Neural cell (in vitro differentiated cells): ENCODE measurements at regions not wholly inside any gene's neighbourhood (a gene's known extent, or its start where the extent isn't known, plus 50 kb on each side); places are given as distances from the start of the nearest gene placed in this dataset.

Experiments used
- EP300 ChIP-seq: fragments of 450-650 bp; conservative IDR thresholded peaks from 2 replicates; pipeline ENCODE4 v1.6.1; 2014; ENCODE audit warnings: antibody characterized with exemption, mild to moderate bottlenecking, moderate library complexity; ENCODE audit not compliant: poor library complexity, severe bottlenecking
- EZH2 ChIP-seq: fragments of 200-600, 300-800 bp; shearing (Covaris generic), sonication (generic); IDR thresholded peaks from 2 replicates; pipeline ENCODE4 v1.6.1; 2014; ENCODE audit warnings: antibody characterized with exemption, low read length, borderline replicate concordance, mild to moderate bottlenecking; ENCODE audit not compliant: insufficient read depth, poor library complexity, severe bottlenecking
- POLR2AphosphoS5 ChIP-seq: IDR thresholded peaks from 2 replicates; pipeline ENCODE4 v1.6.1; 2012
- SMC3 ChIP-seq: fragments of 450-650 bp; conservative IDR thresholded peaks from 2 replicates; pipeline ENCODE4 v1.6.1; 2014; ENCODE audit warnings: antibody characterized with exemption, mild to moderate bottlenecking, moderate library complexity; ENCODE audit not compliant: poor library complexity

DNA sequence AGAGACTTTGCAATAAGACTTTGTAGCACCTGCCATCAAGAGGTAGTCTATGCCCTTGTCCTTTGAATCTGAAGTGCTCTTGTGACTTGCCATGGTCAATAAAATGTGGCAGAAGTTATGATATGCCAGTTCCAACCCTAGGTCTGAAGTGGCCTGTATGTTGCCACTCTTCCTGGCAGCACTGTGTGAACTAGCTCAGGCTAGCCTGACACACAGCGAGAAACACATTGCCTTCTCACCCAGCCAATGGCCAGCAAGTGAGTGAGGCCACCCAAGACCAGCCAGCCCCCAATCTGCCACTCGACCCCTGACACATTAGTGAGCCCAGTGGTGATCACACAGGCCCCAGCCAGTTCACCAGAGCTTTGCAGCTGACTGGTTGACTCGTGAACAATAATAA lies 52.7 kb upstream of the OSMR start:
- no peak for TF ChIP-seq EP300
- no peak for TF ChIP-seq EZH2
- TF ChIP-seq POLR2AphosphoS5, result no peak
- no peak for TF ChIP-seq SMC3
